HG02759 (cell line): ENCODE measurements at regions not wholly inside any gene's neighbourhood (a gene's known extent, or its start where the extent isn't known, plus 50 kb on each side); places are given as distances from the start of the nearest gene placed in this dataset.
"Not testable (repeated sequence)": the region's sequence is repeated elsewhere in the genome, so short reads cannot be mapped to it uniquely, and the experiment has no call there.

Experiments used
- ATAC-seq: cut with Tn5 transposase; IDR thresholded peaks from one replicate; pipeline ENCODE4 v1.9.1; 2021; ENCODE audit warnings: mild to moderate bottlenecking, moderate library complexity; ENCODE audit not compliant: unreplicated experiment

DNA sequence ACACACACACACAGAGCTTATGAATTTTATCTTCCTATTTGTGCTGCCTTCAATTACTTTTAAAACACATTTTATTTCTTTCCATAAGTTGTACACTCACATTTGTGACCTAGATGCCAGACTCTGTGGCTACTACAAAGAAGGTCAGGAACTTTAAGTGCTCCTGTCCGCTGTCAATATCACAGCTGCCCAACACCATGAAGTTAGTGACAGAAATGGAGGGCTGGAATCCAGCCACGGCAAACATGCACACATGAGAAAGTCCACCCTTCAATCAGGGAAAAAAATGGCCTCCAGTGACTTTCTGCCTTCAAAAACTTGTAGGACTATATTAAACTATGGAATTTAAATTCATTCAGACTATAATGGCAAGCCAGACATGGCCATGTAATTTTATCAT lies 334.4 kb upstream of the FSTL5 start:
- no peak for ATAC-seq

DNA sequence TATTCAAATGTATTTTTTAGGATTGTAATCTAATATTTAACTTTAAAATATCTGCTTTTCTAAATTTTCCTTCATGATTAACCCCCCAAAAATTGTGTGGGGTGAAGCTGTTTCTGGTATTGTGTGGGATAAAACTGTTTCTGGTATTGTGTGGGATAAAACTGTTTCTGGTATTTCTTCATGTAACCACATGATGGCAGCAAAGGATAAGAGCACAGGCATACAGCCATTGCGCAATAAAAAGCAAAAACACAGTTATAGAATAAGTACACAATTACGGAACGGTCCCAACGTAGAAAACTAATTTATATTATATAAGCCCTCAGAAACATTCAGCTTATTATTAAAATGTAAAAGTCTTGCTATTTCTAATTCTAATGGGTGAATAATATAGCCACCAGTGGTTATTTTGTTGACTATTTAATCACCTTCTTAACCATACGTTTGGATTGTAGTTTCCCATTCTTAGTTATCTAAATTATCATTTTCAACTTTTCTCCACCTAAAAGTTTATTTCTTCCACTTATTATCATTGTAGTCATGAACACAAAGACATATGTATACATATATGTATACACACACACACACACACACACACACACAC lies 333.9 kb upstream of the FSTL5 start:
- peak; percentile 77 for ATAC-seq

- no peak for ATAC-seq
Observed at GRCh38 chr4:162494935-162495334, 331.1 kb upstream of the FSTL5 start.

GRCh38 chr4:162485486-162485885 lies 321.7 kb upstream of the FSTL5 start:
- no peak for ATAC-seq

DNA sequence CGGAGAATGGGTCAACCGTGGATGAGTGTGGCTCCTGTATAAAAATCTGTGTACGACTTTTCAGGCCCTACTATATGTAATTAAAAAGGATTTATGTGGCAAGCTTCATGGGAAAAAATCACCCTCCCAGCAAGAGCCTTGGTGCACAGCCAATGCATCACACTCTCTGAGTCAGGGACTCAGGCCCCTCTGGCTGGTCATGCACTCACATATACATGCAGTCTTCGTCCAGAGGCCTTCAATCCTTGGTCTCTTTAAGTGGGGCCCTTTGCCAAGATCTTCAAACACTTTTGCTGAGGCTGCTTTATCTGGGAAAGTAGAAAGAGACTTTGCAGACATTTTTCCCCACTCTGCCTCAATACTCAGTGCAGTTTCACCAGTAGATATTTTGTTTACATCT lies 311.4 kb upstream of the FSTL5 start:
- no peak for ATAC-seq

- ATAC-seq: no peak
Observed at GRCh38 chr4:162469977-162470376, 306.2 kb upstream of the FSTL5 start.

DNA sequence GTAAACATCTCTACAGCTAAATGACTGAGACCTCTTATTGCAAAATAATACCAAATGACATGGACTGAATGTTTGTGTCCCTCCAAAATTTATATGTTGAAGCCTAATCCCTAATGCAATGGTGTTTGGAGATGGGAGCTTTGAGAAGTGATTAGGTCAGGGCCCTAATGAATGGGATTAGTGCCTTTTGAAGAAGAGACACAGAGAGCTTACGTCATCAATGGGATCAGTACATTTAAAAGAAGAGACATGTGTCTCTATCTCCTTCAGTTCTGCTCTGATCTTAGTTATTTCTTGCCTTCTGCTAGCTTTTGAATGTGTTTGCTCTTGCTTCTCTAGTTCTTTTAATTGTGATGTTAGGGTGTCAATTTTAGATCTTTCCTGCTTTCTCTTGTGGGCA lies 301.6 kb upstream of the FSTL5 start:
- not testable (repeated sequence) for ATAC-seq

GRCh38 chr4:162461952-162462351 lies 298.2 kb upstream of the FSTL5 start:
- no peak for ATAC-seq

DNA sequence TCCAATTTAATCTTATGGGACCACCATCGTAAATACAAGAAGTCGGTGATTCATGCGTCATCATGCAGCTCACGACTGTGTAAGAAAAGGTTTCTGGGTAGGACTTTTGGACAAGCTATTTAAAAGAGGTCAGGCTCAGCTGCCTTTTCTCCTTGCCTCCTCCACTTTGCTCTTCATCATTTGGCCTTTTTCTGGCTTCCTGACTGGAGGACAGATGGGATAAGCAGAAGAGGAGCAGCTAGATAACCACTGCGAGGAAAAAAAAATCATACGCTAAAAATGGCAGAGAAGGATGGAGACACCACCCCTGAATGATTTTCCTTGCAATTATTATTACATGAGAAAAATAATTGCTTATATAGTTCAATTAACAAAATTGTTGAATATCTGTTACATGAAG lies 294.3 kb upstream of the FSTL5 start:
- ATAC-seq: no peak

DNA sequence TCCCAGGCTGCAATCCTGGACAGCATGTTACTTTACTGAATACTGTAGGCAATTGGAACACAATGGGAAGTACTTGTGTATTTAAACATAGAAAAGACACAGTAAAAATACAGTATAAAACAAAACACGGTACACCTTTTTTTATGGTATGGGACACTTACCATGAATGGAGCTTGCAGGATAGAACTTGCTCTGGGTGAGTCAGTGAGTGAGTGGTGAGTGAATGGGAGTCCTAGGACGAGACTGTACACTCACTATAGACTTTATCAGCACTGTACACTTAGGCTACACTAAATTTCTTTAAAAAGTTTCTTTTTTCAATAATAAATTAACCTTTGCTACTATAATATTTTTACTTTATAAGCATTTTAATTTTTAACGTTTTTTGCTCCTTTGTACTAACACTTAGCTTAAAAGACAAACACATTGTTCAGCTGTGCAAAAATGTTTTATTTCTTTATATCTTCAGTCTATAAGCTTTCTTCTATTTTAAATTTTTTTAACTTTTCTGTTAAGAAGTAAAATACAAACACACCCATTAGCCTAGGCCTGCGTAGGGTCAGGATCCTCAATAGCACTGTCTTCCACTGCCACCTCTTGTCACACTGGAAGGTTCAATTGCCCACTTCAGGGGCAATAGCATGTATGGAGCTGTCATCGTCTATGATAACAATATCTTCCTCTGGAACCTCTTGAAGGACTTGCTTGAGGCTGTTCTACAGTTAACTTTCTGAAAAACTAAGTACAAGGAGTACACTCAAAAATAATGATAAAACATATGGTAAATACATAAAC lies 293.5 kb upstream of the FSTL5 start:
- no peak for ATAC-seq

- ATAC-seq: no peak
Observed at GRCh38 chr4:162456106-162456505, 292.3 kb upstream of the FSTL5 start.

DNA sequence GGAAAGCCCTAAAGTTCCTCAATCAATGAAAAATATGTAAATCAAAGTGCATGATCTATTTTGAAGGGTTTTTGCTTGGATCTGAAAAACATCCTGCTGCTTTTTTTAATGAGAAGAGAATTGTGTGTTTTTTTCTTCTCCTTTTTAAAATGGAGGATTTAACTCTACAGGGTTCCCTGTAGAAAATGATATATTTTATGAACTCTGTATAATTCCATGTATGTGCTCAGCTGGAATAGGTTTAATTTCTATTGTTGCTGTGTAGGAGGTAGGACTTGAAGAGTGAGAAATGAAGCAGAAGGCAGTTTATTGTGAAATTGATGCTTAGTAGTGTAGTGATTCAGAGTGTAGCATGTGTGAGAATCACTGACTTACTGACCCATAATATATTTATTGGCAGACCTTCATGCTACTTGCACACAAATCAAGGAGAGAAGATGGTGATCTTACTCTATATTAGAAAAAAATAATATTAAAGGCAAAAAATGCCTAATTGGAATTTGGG lies 286.8 kb upstream of the FSTL5 start:
- ATAC-seq: no peak

GRCh38 chr4:162443510-162443909 lies 279.7 kb upstream of the FSTL5 start:
- no peak for ATAC-seq

- ATAC-seq: no peak
Observed at GRCh38 chr4:162442128-162442527, 278.3 kb upstream of the FSTL5 start.

DNA sequence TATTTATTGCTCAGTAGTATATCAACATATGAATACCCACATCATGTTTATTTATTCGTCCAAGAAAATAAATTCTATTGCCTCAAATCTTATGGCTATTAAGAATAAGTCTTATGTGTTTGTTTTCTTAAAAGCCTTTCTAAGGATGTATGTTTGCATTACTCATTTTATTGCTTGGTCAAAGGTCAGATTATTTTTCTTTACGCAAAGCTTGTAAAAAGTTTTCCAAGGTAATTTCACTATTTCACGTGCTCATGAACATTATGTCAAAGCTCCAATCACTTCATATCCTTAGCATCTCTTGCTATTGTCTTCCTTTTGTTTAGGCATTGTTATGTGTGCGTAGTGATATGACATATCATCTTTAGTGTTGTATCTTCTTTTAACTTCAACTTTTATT lies 258.5 kb upstream of the FSTL5 start:
- ATAC-seq: no peak

DNA sequence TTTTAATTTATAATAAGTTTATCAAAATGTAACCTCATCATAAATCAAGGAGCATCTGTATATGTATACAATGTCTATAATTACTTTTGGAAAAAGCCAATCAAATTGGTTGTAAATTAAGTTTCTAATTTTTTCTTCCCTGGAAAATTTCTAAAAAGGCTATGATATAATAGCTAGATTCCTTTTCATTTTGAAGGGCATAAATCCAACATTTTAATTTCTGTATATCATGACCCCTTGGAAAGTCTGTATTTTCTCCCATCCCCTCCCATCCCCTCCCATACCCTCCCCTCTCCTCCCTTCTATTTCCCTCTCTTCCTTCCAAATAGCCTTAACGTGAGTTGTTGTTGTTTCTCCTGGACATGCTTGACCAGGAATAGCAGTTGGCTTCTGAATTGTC lies 247.1 kb upstream of the FSTL5 start:
- ATAC-seq: no peak

- no peak for ATAC-seq
Observed at GRCh38 chr4:162409048-162409447, 245.2 kb upstream of the FSTL5 start.

GRCh38 chr4:162408309-162408708 lies 244.5 kb upstream of the FSTL5 start:
- no peak for ATAC-seq

DNA sequence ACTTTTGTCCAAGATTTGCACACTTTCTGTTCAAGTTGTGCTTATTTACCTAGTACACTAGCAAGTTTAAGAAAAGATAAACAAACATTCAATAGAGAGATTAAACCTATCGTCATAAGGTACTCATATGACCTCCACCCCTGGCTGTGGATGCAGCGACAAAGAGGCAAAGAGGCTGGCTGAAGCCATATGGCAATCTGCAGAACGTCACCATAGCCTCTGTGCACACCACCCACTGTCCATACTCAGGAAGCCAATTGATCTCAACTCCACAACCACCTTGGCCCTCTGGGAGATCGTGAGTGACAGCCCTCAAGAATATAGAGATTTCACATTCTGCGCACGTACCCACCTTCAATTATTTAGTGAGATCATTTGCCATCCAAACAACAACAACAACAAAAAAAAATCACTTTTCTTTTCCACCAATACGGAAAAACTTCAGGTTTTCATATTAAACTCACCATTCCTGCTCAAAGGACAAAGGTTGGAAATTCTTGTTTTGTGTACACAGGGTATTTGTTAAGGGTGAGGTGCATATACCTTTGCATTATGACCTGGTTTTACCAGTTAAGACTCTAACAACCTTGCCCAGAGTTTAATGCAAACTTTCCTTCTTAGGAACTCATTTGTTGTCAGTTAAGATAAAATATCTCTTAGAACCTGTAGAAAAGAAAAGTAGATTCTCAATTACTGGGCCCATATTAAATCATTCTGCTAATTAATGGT lies 243.0 kb upstream of the FSTL5 start:
- no peak for ATAC-seq

DNA sequence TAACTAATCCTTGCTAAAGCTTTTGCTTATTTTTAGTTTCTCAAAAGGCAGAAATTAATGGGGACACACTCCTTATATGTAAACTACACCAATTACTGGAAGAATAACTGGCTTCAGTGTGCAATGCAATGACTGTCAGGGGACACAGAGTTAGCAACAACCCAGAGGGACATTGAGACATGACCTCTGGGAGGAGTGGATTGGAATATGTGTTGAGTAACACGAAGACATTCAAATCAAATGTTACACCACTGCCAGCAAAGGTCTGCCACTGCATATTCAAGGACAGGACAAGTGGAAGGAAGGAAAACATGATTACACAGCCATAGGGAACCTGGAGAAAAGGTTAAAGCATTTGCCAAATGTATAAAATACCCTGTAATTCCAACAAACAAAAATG lies 240.1 kb upstream of the FSTL5 start:
- ATAC-seq: no peak

DNA sequence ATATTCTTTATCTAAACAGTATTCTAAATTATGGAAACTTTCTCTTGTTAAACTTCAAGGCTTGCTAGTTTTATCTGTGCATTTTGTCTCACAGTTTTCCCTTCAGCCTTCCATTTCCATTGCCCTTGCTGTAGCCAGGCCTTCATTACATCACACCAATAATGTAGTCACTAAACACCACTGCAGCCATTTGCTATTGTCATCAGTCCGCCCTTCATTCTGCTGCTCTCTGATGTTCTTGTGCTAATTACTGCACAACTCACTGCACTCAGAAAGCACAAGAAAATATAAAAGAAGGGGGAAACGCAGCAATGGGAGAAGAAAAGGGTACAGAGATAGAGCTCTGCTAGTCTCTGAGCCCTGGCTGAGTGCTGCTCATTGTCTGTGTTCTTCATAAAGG lies 239.6 kb upstream of the FSTL5 start:
- no peak for ATAC-seq

- no peak for ATAC-seq
Observed at GRCh38 chr4:162401021-162401420, 237.2 kb upstream of the FSTL5 start.
